PC-9 (cell line): ENCODE measurements at regions not wholly inside any gene's neighbourhood (a gene's known extent, or its start where the extent isn't known, plus 50 kb on each side); places are given as distances from the start of the nearest gene placed in this dataset.

ENCODE experiments used
- BruUV-seq: library from RNA; stranded (reverse); fragments of 400-500 nt; replicated peaks from 2 replicates; lab custom pipeline; 2021; lab: Mats Ljungman, UMichigan
- CTCF ChIA-PET: fragments of 300-600 bp; sonication (Branson Sonifier 250); formaldehyde crosslinking; loops from one replicate; lab custom pipeline; 2022; ENCODE audit warnings: antibody characterized with exemption; lab: Charles Lee
- POLR2A ChIA-PET: fragments of 300-600 bp; sonication (Branson Sonifier 250); formaldehyde crosslinking; loops from one replicate; lab custom pipeline; 2022; ENCODE audit warnings: antibody characterized with exemption; ENCODE audit not compliant: unreplicated experiment; lab: Charles Lee
- DNase-seq, 2 experiments: peaks; one replicate each; pipeline versions ENCODE4 v3.0.0 to v3.0.0-alpha.2; 2015 to 2022; ENCODE audit warnings: mixed read lengths in 1 of 2
- H2AFZ ChIP-seq: fragments of 200-600 bp; sonication (generic); 2 replicates; pipeline ENCODE4 v1.8.1; 2017; ENCODE audit warnings: antibody characterized with exemption
- H3F3A ChIP-seq: fragments of 200-600 bp; sonication (generic); 2 replicates; pipeline ENCODE4 v1.8.1; 2017; ENCODE audit warnings: antibody characterized with exemption, mild to moderate bottlenecking, low read depth; ENCODE audit not compliant: insufficient read depth
- H3K27ac ChIP-seq: fragments of 200-600 bp; sonication (generic); 2 replicates; pipeline ENCODE4 v1.6.1; 2016; ENCODE audit warnings: mixed run types
- H3K27me3 ChIP-seq: fragments of 200-600 bp; sonication (generic); 2 replicates; pipeline ENCODE4 v1.6.1; 2016; ENCODE audit warnings: low read depth, mixed run types; ENCODE audit not compliant: insufficient read depth
- H3K36me3 ChIP-seq: fragments of 200-600 bp; sonication (generic); 2 replicates; pipeline ENCODE4 v1.6.1; 2016; ENCODE audit warnings: low read depth, mixed run types
- H3K4me1 ChIP-seq: fragments of 200-600 bp; sonication (generic); replicated peaks from 2 replicates; pipeline ENCODE4 v1.6.1; 2016; ENCODE audit warnings: mixed run types; ENCODE audit not compliant: insufficient read depth
- H3K4me2 ChIP-seq: fragments of 200-600 bp; sonication (generic); 2 replicates; pipeline ENCODE4 v1.6.1; 2017; ENCODE audit warnings: mixed run types
- H3K4me3 ChIP-seq: fragments of 200-600 bp; sonication (generic); 2 replicates; pipeline ENCODE4 v1.6.1; 2016; ENCODE audit warnings: mixed run types
- H3K79me2 ChIP-seq: fragments of 200-600 bp; sonication (generic); 2 replicates; pipeline ENCODE4 v1.6.1; 2017; ENCODE audit warnings: low read depth, mixed run types
- H3K9me2 ChIP-seq: fragments of 200-600 bp; sonication (generic); 2 replicates; pipeline ENCODE4 v1.8.1; 2017; ENCODE audit warnings: mild to moderate bottlenecking; ENCODE audit not compliant: insufficient read depth
- H3K9me3 ChIP-seq: fragments of 200-600 bp; sonication (generic); 2 replicates; pipeline ENCODE4 v1.8.1; 2016; ENCODE audit warnings: low read depth; ENCODE audit not compliant: insufficient read depth
- H4K20me1 ChIP-seq: fragments of 200-600 bp; sonication (generic); 2 replicates; pipeline ENCODE4 v1.8.1; 2017; ENCODE audit not compliant: insufficient read depth
- CTCF ChIP-seq: fragments of 200-600 bp; sonication (generic); conservative IDR thresholded peaks from 2 replicates; pipeline ENCODE4 v1.6.1; 2017; ENCODE audit warnings: mixed run types, antibody characterized with exemption, mild to moderate bottlenecking, moderate library complexity
- EZH2 ChIP-seq: fragments of 200-600 bp; sonication (generic); IDR thresholded peaks from 2 replicates; pipeline ENCODE4 v1.8.0; 2017; ENCODE audit warnings: antibody characterized with exemption, low read depth
- intact Hi-C: fragments of 100-400 bp; cut with micrococcal nuclease; formaldehyde crosslinking; loops from one replicate; pipeline ENCODE4 v1.10.0; 2022; ENCODE audit not compliant: unreplicated experiment

GRCh38 chr6:133157995-133158394 lies 83.2 kb upstream of the EYA4 start:
- Histone ChIP-seq H3K4me2 (no peak overlapping the region), H3K36me3 (no peaks in the 10 kb centered on the region), H3K9me3 (no peaks in the 10 kb centered on the region), H4K20me1 (no peaks in the 10 kb centered on the region), H3K27me3 (no peaks in the 10 kb centered on the region), H3K79me2 (no peaks in the 10 kb centered on the region), H3F3A (no peaks in the 10 kb centered on the region), H3K27ac (no peak overlapping the region), H3K4me3 (no peak overlapping the region), H3K4me1 (no peaks in the 10 kb centered on the region), H3K9me2 (no peaks in the 10 kb centered on the region; the same call in 1 of the 2 replicates), H2AFZ (no peak overlapping the region)
- no peak for DNase-seq
- ChIA-PET POLR2A (no interaction called here), CTCF (no interaction called here)
- no TSS peak for BruUV-seq
- intact Hi-C loops: no loop called here
- no peak for TF ChIP-seq EZH2
- no peak for TF ChIP-seq CTCF

GRCh38 chr6:133159255-133159795 lies 81.8 kb upstream of the EYA4 start:
- DNase-seq: no peak
- H3K4me1 ChIP-seq: no peaks in the 10 kb centered on the region
- no peak overlapping the region for H3K4me2 ChIP-seq
- POLR2A ChIA-PET: no interaction called here
- intact Hi-C loops: no loop called here
- no peaks in the 10 kb centered on the region for H3K79me2 ChIP-seq
- no peaks in the 10 kb centered on the region; the same call in 1 of the 2 replicates for H3K9me2 ChIP-seq
- H3K27ac ChIP-seq: no peak overlapping the region
- no peaks in the 10 kb centered on the region for H3K36me3 ChIP-seq
- H4K20me1 ChIP-seq: no peaks in the 10 kb centered on the region
- CTCF ChIA-PET: no interaction called here
- no TSS peak for BruUV-seq
- H3F3A ChIP-seq: no peaks in the 10 kb centered on the region
- no peak overlapping the region for H2AFZ ChIP-seq
- no peak for TF ChIP-seq CTCF
- no peak for TF ChIP-seq EZH2
- H3K9me3 ChIP-seq: no peaks in the 10 kb centered on the region
- no peaks in the 10 kb centered on the region for H3K27me3 ChIP-seq
- H3K4me3 ChIP-seq: no peak overlapping the region

GRCh38 chr6:133160536-133160935 lies 80.6 kb upstream of the EYA4 start:
- TF ChIP-seq CTCF: no peak
- TF ChIP-seq EZH2: no peak
- CTCF ChIA-PET: no interaction called here

More at GRCh38 chr6:133160536-133160935, 80.6 kb upstream of the EYA4 start:
- Histone ChIP-seq H3K36me3 (no peaks in the 10 kb centered on the region), H2AFZ (no peak overlapping the region), H3K4me3 (no peak overlapping the region), H3K4me2 (no peak overlapping the region), H3K27ac (no peak overlapping the region), H3K4me1 (no peaks in the 10 kb centered on the region), H3K9me2 (no peaks in the 10 kb centered on the region; the same call in 1 of the 2 replicates), H3K9me3 (no peaks in the 10 kb centered on the region), H3K79me2 (no peaks in the 10 kb centered on the region), H3F3A (no peaks in the 10 kb centered on the region), H3K27me3 (no peaks in the 10 kb centered on the region), H4K20me1 (no peaks in the 10 kb centered on the region)
- POLR2A ChIA-PET: no interaction called here
- BruUV-seq: no TSS peak
- no peak for DNase-seq
- intact Hi-C loops: loop anchor here (10.0 kb wide), 1 partner anchor 116 kb away; no protein-coding TSS in a partner anchor
